ENCODE measurements at regions not wholly inside any gene's neighbourhood (a gene's known extent, or its start where the extent isn't known, plus 50 kb on each side); places are given as distances from the start of the nearest gene placed in this dataset.
"Not testable (repeated sequence)": the region's sequence is repeated elsewhere in the genome, so short reads cannot be mapped to it uniquely, and the experiment has no call there.

DNA sequence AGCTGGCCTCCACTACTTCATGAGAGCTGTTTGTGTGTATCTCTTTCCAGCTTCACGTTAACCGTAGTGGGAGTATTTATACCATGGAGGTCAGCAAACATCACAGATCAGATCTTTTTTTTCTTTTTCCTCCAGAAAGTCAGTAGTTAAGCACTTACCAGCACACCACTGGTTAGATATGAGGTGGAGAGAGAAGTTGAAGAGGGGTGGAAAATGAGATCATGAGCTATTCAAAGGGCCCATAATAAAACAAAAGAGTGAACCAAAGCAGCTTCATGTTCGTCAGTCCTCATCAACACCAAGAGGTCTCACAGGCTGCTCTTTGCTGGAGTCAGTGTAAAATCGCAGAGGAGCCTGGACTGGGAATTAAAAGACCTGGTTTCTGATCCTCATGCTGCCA is 125.1 kb upstream of the SGK1 start:
- no peak overlapping the region for H3K4me3 Mint-ChIP-seq
- no peak for DNase-seq
- no peak overlapping the region for H3K27ac Mint-ChIP-seq
- H3K36me3 Mint-ChIP-seq, result no peaks in the 10 kb centered on the region
- no peaks in the 10 kb centered on the region for H3K9me3 Mint-ChIP-seq
- H3K4me1 Mint-ChIP-seq, result no peaks in the 10 kb centered on the region
- peaks cover 0 to 3% (median 0%) of the 10 kb centered on the region in 3 donors for H3K27me3 Mint-ChIP-seq (ENCODE audit: low read depth in 3 of 3)

DNA sequence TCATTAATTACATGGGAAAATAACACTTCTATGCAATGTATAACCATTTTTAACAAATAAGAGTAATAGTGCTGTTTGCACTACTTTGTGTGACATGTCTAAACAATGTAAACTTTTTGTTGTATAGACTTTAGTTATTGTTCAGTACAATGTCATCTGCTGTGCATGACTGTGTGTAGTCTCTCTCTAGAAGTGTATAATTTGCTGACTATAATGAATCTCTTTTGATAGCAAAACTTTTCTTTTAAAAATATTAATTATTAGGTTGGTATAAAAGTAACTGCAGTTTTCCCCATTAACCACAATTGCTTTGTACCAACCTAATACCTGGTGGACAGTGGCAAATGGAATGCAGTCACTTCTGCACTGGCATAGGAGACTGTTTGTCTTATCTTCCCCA is 124.2 kb upstream of the SGK1 start:
- Mint-ChIP-seq H3K27ac (no peak overlapping the region), H3K4me1 (no peaks in the 10 kb centered on the region), H3K9me3 (no peaks in the 10 kb centered on the region), H3K27me3 (ENCODE audit: low read depth in 3 of 3) (peaks cover 0 to 6% (median 0%) of the 10 kb centered on the region in 3 donors), H3K36me3 (no peaks in the 10 kb centered on the region), H3K4me3 (no peak overlapping the region)
- no peak for DNase-seq

DNA sequence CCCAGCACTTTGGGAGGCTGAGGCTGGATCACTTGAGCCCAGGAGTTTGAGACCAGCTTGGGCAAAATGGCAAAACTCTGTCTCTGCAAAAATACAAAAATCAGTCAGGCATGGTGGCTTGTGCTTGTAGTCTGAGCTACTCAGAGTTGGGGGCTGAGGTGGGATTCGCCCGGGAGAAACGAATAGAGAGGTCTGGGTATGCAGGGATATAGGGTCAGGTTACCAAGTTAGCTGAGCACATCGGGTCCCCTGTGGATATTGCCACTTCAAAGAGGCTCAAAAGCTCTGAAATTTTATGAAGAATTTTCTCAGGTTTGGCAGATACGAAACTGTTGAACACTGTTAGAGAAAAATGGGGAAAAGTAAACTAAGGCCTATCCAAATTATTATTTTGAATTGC is 120.9 kb upstream of the SGK1 start:
- H3K4me1 Mint-ChIP-seq, result no peaks in the 10 kb centered on the region
- H3K27ac Mint-ChIP-seq, result no peak overlapping the region
- no peak for DNase-seq
- no peaks in the 10 kb centered on the region for H3K36me3 Mint-ChIP-seq
- H3K27me3 Mint-ChIP-seq (ENCODE audit: low read depth in 3 of 3), result peaks cover 0 to 4% (median 3%) of the 10 kb centered on the region in 3 donors
- no peak overlapping the region for H3K4me3 Mint-ChIP-seq
- no peaks in the 10 kb centered on the region for H3K9me3 Mint-ChIP-seq

DNA sequence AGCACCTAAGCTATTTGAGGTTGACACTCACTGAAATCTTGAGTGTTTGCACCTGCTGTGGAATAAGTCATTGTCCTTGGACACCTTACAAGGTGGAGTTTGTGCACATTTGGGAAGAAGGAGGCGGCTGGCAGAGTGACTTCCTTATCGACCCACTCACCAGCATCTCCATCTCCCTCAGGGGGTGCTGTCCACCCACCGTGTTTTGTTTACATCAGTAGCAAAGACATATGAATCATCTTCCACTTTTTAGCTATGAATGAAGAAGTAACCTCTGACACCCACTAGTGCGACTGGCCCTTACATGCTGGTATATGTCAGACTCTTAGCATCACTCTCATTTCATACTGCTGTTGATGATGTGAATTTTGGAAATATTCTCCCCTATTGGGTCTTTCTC is 119.5 kb upstream of the SGK1 start:
- peaks cover 0 to 4% (median 3%) of the 10 kb centered on the region in 3 donors for H3K27me3 Mint-ChIP-seq (ENCODE audit: low read depth in 3 of 3)
- no peaks in the 10 kb centered on the region for H3K36me3 Mint-ChIP-seq
- H3K4me3 Mint-ChIP-seq, result no peak overlapping the region
- no peak overlapping the region for H3K27ac Mint-ChIP-seq
- no peaks in the 10 kb centered on the region for H3K9me3 Mint-ChIP-seq
- no peak for DNase-seq
- no peaks in the 10 kb centered on the region for H3K4me1 Mint-ChIP-seq

DNA sequence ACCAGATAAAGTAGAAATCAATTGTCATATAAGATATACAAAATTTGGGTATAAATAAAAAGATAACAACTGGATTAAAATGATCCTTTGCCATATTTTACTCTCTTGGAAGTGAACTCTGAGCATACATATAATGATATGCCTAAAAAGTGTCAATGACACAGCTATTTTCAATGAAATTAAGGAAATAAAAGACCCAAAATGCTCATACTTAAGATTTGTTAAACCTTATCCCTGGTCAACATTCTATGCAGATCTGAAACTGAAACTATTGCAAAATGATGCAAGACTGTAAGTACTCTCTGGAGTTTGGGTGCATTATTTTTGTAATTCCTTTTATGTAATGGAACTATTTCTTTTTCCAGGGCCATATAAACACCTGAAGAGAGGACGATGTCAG is 119.0 kb upstream of the SGK1 start:
- no peak for DNase-seq
- no peaks in the 10 kb centered on the region for H3K36me3 Mint-ChIP-seq
- no peaks in the 10 kb centered on the region for H3K9me3 Mint-ChIP-seq
- peaks cover 0 to 4% (median 3%) of the 10 kb centered on the region in 3 donors for H3K27me3 Mint-ChIP-seq (ENCODE audit: low read depth in 3 of 3)
- H3K4me3 Mint-ChIP-seq, result no peak overlapping the region
- H3K27ac Mint-ChIP-seq, result no peak overlapping the region
- H3K4me1 Mint-ChIP-seq, result no peaks in the 10 kb centered on the region

DNA sequence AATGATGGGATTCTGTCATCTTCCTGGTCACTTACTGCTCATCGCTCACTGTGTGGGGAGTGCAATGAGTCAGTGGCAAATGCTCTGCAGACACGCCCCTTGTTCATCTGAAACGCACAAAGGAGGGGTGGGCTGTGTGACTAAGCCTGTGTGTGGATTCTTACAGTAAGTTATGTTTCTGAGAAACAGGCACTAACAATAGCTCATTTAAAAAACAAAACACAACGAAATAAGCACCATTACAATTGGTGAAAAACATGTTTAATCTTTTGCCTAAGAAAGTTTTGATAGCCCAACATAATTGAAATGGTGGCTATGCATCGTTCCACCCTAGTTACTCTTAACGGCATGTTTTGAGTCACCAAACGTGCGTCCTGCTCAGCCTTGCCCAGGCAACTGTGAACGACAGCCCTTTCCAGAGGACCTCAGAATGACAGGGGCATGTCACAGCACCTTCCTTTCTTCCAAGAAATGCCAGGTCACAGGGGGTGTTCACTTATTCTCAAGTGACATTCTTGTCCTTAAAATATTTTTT is 118.4 kb upstream of the SGK1 start:
- no peak overlapping the region for H3K4me3 Mint-ChIP-seq
- H3K27ac Mint-ChIP-seq, result no peak overlapping the region
- no peak for DNase-seq
- H3K4me1 Mint-ChIP-seq, result no peaks in the 10 kb centered on the region
- H3K9me3 Mint-ChIP-seq, result no peaks in the 10 kb centered on the region
- H3K27me3 Mint-ChIP-seq (ENCODE audit: low read depth in 3 of 3), result peaks cover 0 to 4% (median 3%) of the 10 kb centered on the region in 3 donors
- H3K36me3 Mint-ChIP-seq, result no peaks in the 10 kb centered on the region

DNA sequence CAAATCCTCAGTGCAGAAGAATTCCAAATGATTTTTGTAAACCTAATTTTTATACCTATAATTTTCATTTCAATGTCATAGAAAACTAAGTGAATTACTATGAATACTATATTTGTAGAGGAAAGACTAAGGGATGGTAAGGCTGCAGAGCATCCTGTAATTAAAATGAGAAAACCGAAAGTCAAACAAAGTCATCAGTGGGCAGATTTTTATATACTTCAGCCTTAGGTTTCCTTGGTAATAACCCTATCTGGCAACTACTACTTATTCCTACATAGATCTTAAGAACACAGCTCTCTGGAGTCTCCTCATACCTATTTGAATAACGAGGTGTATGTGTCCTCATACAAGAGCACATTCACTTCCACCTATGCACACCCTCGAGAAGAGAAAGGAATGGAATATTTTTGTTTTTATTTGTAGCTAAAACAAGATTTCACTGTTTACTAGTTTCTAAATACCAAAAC is 117.9 kb upstream of the SGK1 start:
- DNase-seq, result no peak
- Mint-ChIP-seq H3K4me1 (no peaks in the 10 kb centered on the region), H3K27ac (no peak overlapping the region), H3K4me3 (no peak overlapping the region), H3K36me3 (no peaks in the 10 kb centered on the region), H3K27me3 (ENCODE audit: low read depth in 3 of 3) (peaks cover 0 to 4% (median 3%) of the 10 kb centered on the region in 3 donors), H3K9me3 (no peaks in the 10 kb centered on the region)

DNA sequence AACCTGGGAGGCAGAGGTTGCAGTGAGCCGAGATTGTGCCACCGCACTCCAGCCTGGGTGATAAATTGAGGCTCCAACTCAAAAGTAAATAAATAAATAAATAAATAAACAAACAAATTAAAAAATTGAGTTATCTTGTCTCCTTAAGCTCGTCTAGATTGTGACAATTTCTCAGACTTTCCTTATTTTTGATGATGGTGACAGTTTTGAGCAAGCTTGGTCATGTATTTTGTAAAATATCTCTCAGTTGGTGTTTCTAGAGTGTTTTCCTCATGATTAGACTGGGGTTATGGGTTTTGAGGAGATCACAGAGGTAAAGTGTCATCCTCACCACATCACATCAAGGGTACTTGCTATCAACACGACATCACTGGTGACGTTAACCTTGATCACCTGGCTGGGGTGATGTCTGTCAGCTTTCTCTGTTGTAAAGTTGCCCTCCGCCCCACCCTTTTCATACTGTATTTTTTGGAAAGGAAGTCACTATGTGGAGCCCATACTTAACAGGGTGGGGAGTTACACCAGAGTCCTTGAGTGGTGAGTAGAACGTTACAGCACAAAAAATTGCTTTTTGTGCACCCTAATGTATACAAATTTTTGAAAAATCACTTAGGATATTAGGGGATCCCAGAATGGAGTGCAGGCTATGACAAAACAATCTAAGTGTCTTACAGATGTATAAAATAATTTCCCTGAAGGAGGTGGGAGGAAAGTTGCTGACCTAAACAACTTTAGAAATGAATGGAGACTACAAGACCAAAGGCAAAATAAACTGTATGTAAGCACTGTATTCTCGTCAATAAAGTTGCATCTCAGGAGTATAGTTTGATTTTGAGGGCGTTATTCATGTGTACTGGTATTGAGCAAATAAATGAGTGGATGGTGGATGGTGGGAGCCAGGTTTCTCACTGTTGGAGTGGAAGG is 116.4 kb upstream of the SGK1 start:
- DNase-seq, result no peak
- H3K36me3 Mint-ChIP-seq, result no peaks in the 10 kb centered on the region
- H3K27ac Mint-ChIP-seq, result no peak overlapping the region
- H3K4me3 Mint-ChIP-seq, result no peak overlapping the region
- H3K9me3 Mint-ChIP-seq, result no peaks in the 10 kb centered on the region
- no peaks in the 10 kb centered on the region for H3K4me1 Mint-ChIP-seq
- H3K27me3 Mint-ChIP-seq (ENCODE audit: low read depth in 3 of 3), result peaks cover 0 to 4% (median 3%) of the 10 kb centered on the region in 3 donors

DNA sequence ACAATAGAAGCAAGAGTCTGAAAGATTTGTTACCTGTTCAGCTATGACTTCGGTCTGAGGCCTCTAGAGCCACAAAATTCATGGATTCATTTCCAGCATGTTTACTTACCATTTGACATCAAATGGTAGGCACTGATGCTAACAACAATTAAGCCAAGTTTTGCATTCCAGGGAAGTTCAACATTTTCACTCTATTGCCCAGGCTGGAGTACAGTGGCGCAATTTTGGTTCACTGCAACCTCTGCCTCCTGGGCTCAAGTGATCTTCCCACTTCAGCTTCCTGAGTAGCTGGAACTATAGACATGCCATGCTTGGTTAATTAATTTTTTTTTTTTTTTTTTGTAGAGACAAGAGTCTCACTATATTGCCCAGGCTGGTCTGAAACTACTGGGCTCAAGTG is 114.1 kb upstream of the SGK1 start:
- Mint-ChIP-seq H3K36me3 (no peaks in the 10 kb centered on the region), H3K9me3 (no peaks in the 10 kb centered on the region), H3K4me3 (no peak overlapping the region), H3K27me3 (ENCODE audit: low read depth in 3 of 3) (peaks cover 1 to 4% (median 2%) of the 10 kb centered on the region in 3 donors), H3K27ac (no peak overlapping the region), H3K4me1 (no peaks in the 10 kb centered on the region)
- DNase-seq, result no peak

DNA sequence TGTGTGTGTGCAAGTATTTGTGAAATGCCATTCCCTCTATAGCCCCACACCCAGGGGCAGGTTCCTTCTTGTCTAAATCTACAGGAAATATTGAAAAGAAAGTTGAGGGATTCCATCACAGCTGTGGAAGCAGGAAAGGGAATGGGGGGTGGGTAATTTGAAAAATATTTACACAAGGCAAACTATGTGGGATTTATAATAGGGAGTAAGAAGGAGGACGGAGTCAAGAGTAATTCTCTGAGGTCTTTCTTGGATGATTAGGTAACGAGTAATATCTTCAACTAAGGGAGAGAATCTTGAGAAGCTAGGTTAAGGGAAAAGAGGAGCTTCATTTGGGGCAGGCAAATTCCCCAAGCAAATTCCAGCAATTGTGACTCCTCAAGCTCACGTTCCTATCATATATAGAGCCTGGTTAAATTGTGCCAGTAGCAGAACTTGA is 113.5 kb upstream of the SGK1 start:
- Mint-ChIP-seq H3K36me3 (no peaks in the 10 kb centered on the region), H3K27me3 (ENCODE audit: low read depth in 3 of 3) (peaks cover 1 to 4% (median 2%) of the 10 kb centered on the region in 3 donors), H3K4me3 (no peak overlapping the region), H3K4me1 (no peaks in the 10 kb centered on the region), H3K27ac (no peak overlapping the region), H3K9me3 (no peaks in the 10 kb centered on the region)
- DNase-seq, result no peak

DNA sequence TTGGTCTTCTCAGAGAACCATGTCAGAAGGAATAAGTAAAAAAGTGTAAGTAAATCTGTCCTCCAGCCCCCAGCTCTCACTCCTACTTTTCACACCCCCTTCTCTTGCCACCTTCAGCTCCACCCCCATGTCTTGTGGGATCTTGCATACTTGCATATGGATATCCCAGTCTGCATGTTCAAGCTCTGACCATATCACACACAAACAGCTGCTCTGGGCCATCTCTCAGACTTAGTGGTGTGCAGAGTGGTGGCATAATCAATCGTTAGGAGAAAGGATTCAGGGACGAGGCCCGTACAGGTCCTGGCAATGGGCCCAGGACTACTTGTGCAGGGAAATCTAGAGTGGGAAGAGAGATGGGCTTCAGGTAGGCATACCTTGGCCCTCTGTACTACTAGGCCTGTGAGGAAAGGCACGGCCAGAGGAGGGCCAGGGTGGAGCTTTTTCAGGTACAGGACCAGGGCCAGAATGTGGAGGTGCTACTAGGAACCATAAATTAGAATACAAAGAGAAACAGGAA is 112.0 kb upstream of the SGK1 start:
- Mint-ChIP-seq H3K27me3 (ENCODE audit: low read depth in 3 of 3) (peaks cover 1 to 4% (median 4%) of the 10 kb centered on the region in 3 donors), H3K4me1 (no peaks in the 10 kb centered on the region), H3K4me3 (no peak overlapping the region), H3K36me3 (no peaks in the 10 kb centered on the region), H3K9me3 (no peaks in the 10 kb centered on the region), H3K27ac (no peak overlapping the region)
- no peak for DNase-seq

DNA sequence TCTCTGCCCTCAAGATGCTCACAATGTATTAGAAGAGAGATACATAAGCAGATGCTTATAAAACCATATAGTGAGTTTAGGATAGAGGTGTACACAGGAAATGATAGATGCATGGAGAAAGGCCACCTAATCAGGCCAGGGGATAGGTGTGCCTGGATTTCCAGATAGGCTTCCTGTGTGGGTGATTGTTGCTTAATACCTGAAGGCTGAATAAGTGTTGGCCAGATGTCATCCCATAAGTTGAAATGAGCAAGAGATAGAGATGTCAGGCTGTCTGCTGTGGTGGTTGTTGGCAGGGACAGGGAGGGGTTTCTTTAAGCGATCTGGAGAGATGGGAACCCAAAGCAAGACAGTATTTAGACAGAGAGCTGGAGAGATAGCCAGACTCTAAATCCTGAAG is 109.8 kb upstream of the SGK1 start:
- DNase-seq, result no peak
- no peaks in the 10 kb centered on the region for H3K4me1 Mint-ChIP-seq
- H3K27me3 Mint-ChIP-seq (ENCODE audit: low read depth in 3 of 3), result peaks cover 0 to 4% (median 1%) of the 10 kb centered on the region in 3 donors
- H3K36me3 Mint-ChIP-seq, result no peaks in the 10 kb centered on the region
- H3K9me3 Mint-ChIP-seq, result no peaks in the 10 kb centered on the region
- H3K4me3 Mint-ChIP-seq, result no peak overlapping the region
- no peak overlapping the region for H3K27ac Mint-ChIP-seq

DNA sequence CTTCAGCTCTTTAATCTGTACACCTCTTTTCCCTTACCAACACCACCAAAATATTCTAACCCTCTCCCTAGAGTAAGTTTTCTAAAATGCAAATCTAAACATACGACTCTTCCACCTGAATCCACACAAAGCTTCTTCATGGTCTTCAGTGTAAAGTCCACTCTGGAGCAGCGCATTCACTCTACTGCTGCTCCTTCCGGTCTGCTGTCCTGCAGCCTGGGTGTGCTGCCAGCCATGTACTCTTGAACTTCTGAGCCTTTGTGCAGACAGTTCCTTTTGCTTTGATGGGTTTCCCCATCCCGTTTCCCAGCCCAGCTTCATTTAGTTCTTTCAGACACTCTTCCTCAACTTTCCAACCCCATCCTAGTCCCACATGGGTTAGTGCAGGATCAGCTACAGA is 108.7 kb upstream of the SGK1 start:
- H3K4me3 Mint-ChIP-seq, result no peak overlapping the region
- no peak for DNase-seq
- peaks cover 0 to 4% (median 1%) of the 10 kb centered on the region in 3 donors for H3K27me3 Mint-ChIP-seq (ENCODE audit: low read depth in 3 of 3)
- no peaks in the 10 kb centered on the region for H3K36me3 Mint-ChIP-seq
- H3K4me1 Mint-ChIP-seq, result no peaks in the 10 kb centered on the region
- H3K27ac Mint-ChIP-seq, result peak overlapping the region in 1 of 6 donors; percentile 42
- no peaks in the 10 kb centered on the region for H3K9me3 Mint-ChIP-seq

DNA sequence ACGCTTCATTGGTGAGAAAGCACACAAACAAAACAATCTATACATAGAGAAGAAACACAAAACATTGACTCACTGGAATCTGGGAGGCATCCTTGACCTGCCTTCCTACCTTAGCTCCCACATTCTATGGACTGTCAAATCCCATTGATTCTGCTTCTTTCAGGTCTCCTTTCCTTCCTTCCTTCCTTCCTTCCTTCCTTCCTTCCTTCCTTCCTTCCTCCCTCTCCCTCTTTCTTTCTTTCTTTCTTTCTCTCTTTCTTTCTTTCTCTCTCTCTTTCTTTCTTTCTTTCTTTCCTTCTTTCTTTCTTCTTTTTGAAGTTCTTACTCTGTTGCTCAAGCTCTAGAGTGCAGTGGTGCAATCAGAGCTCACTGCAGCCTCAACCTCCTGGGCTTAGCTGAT is 108.0 kb upstream of the SGK1 start:
- H3K9me3 Mint-ChIP-seq, H3K4me3 Mint-ChIP-seq: not testable (repeated sequence)
- H3K27ac Mint-ChIP-seq, result peak overlapping the region in 1 of 6 donors; percentile 42

More for the DNA sequence above, 108.0 kb upstream of the SGK1 start:
- DNase-seq; H3K27me3 Mint-ChIP-seq (ENCODE audit: low read depth in 3 of 3); H3K36me3 Mint-ChIP-seq; H3K4me1 Mint-ChIP-seq: not testable (repeated sequence)
